Prostate gland (tissue), 2 donors: ENCODE measurements at regions not wholly inside any gene's neighbourhood (a gene's known extent, or its start where the extent isn't known, plus 50 kb on each side); places are given as distances from the start of the nearest gene placed in this dataset.

Experiments
- DNase-seq: peaks from one replicate; pipeline ENCODE4 v3.0.0-alpha.2; 2019; ENCODE audit warnings: low spot score
- H3K27ac ChIP-seq, 2 donors: fragments of 200-600 bp; sonication (generic); 2 replicates each; pipeline ENCODE4 v1.5.1; 2017 to 2019
- H3K27me3 ChIP-seq: fragments of 200-600 bp; sonication (generic); replicated peaks from 2 replicates; pipeline ENCODE4 v1.5.1; 2019; ENCODE audit not compliant: insufficient read depth
- H3K36me3 ChIP-seq, 2 donors: fragments of 200-600 bp; sonication (generic); 1 replicate in 1 of 2; 2 replicates in 1 of 2; pipeline versions ENCODE4 v1.5.1 to v1.8.1; 2017 to 2019
- H3K4me1 ChIP-seq: fragments of 200-600 bp; sonication (generic); replicated peaks from 2 replicates; pipeline ENCODE4 v1.5.1; 2019
- H3K4me3 ChIP-seq, 2 donors: fragments of 200-600 bp; sonication (generic); 2 replicates each; pipeline ENCODE4 v1.5.1; 2017 to 2019
- H3K9me3 ChIP-seq: fragments of 200-600 bp; sonication (generic); 2 replicates; pipeline ENCODE4 v1.5.1; 2017
- POLR2A ChIP-seq: fragments of 450-650 bp; IDR thresholded peaks from one replicate; pipeline ENCODE4 v1.6.1; 2016; ENCODE audit warnings: antibody characterized with exemption, mild to moderate bottlenecking
- POLR2AphosphoS5 ChIP-seq: sonication (generic); formaldehyde crosslinking; IDR thresholded peaks from one replicate; pipeline ENCODE4 v1.6.1; 2017; ENCODE audit warnings: antibody characterized with exemption
- WGBS: methylation state at CpG from one replicate; pipeline ENCODE4 v1.1.5; 2018; 5-methylcytosine and 5-hydroxymethylcytosine counted together
- intact Hi-C: fragments of 100-400 bp; cut with DNase I; formaldehyde crosslinking; loops from one replicate; pipeline ENCODE4 v1.14.2; 2022
- TF ChIP-seq, protein P1 (sequence below), 4 experiments: fragments of 200-600 bp in 2 of 4; fragments of 450-650 bp in 2 of 4; sonication (generic) in 2 of 4; IDR thresholded peaks; 1 replicate in 3 of 4; 2 replicates in 1 of 4; pipeline ENCODE4 v1.5.1; 2016 to 2019; ENCODE audit warnings: antibody characterized with exemption in 4 of 4, mild to moderate bottlenecking in 2 of 4, moderate library complexity in 2 of 4

DNA sequence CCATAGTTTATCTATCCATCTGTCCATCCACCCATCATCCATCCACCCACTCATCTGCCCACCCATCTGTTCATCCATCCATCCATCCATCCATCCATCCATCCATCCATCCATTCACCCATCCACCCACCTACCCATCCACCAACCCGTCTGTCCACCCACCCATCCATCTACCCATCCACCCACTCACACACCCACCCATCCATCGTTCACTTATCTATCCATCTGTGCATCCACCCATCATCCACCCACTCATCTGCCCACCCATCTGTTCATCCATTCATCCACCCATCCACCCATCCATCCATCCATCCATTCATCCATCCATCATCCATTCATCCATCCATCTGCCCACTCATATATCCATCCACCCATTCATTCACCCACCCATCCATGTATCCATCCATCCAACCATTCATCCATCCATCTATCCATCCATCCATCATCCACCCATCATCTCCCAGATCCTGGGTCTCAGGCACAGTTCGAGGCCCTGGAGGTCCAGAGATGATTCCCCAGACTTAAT, 88.2 kb upstream of the WNT4 start:
- H3K27ac ChIP-seq = no peak overlapping the region
- no peak for TF ChIP-seq POLR2AphosphoS5
- TF ChIP-seq, protein P1, sequence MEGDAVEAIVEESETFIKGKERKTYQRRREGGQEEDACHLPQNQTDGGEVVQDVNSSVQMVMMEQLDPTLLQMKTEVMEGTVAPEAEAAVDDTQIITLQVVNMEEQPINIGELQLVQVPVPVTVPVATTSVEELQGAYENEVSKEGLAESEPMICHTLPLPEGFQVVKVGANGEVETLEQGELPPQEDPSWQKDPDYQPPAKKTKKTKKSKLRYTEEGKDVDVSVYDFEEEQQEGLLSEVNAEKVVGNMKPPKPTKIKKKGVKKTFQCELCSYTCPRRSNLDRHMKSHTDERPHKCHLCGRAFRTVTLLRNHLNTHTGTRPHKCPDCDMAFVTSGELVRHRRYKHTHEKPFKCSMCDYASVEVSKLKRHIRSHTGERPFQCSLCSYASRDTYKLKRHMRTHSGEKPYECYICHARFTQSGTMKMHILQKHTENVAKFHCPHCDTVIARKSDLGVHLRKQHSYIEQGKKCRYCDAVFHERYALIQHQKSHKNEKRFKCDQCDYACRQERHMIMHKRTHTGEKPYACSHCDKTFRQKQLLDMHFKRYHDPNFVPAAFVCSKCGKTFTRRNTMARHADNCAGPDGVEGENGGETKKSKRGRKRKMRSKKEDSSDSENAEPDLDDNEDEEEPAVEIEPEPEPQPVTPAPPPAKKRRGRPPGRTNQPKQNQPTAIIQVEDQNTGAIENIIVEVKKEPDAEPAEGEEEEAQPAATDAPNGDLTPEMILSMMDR (IDR thresholded peaks at IDR 0.05) = no peak
- H3K27me3 ChIP-seq = no peaks in the 10 kb centered on the region
- no peaks in the 10 kb centered on the region for H3K4me1 ChIP-seq
- intact Hi-C loops = no loop called here
- H3K4me3 ChIP-seq = no peak overlapping the region
- no peaks in the 10 kb centered on the region for H3K36me3 ChIP-seq
- no peak for DNase-seq
- no peaks in the 10 kb centered on the region for H3K9me3 ChIP-seq
- WGBS = 75% methylated on average over 3 of the region's 3 CpGs

DNA sequence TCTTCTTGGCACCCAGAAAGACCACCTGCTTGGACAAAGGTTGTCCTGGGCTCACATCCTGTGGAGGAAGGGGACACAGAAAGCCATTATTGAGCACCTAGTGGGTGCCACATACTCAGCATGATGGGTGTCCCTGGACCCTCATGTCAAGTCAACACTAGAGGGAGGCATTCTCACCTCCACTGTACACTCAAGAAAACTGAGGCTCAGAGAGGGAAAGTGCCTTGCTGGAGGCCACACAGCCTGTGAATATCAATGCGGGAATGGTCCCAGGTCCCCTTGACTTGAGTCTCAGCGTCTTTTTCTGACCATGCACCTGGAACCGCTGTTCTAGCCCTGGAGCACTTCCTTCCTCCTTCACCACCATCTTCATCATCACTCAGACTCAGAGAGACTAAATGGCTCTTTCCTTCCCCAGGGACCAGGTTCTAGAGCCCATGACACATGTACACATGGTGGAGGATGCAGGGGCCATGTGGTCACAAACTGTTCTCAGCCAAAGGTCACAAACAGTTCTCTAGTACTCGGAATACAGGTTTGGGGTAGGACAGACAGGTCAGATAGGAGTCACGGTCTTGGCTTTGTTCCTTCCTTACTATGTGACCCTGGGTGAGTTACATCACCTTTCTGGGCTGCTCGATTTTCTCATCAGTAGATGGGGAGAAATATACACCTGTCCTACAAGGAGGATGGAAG, 89.2 kb upstream of the WNT4 start:
- no peaks in the 10 kb centered on the region for H3K36me3 ChIP-seq
- no peak overlapping the region for H3K4me3 ChIP-seq
- intact Hi-C loops = no loop called here
- no peaks in the 10 kb centered on the region for H3K4me1 ChIP-seq
- H3K27me3 ChIP-seq = no peaks in the 10 kb centered on the region
- TF ChIP-seq POLR2AphosphoS5 = no peak
- TF ChIP-seq, protein P1 (IDR thresholded peaks at IDR 0.05) = no peak
- TF ChIP-seq POLR2A = no peak
- no peaks in the 10 kb centered on the region for H3K9me3 ChIP-seq
- no peak for DNase-seq
- WGBS = 82% methylated on average over 6 of the region's 6 CpGs
- H3K27ac ChIP-seq = no peak overlapping the region

DNA sequence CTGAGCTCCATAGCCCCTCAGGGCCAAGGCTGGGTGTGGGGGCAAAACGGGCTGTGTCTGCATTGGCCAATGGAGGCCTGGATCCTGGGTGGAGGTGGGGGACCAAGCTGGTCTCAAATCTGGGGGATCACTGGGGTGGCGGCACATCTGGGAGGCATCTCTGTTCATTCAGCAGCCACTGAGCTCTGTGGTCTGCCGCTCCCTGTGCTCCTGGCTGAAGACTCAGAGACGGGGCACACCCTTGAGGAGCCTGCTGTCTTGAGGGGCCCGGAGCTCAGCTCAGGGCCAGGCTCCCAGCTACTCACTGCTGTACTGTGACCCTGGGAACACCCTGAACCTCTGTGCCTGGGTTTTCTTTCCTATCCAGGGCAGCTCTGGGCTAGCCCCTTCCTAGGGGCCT, 90.3 kb upstream of the WNT4 start:
- Histone ChIP-seq H3K4me1 (no peaks in the 10 kb centered on the region), H3K4me3 (no peak overlapping the region), H3K27ac (no peak overlapping the region), H3K36me3 (no peaks in the 10 kb centered on the region), H3K9me3 (no peaks in the 10 kb centered on the region), H3K27me3 (no peaks in the 10 kb centered on the region)
- TF ChIP-seq POLR2AphosphoS5 = no peak
- no peak for TF ChIP-seq POLR2A
- TF ChIP-seq, protein P1 (IDR thresholded peaks at IDR 0.05) = no peak
- intact Hi-C loops = no loop called here
- 98% methylated on average over 5 of the region's 5 CpGs for WGBS
- no peak for DNase-seq

DNA sequence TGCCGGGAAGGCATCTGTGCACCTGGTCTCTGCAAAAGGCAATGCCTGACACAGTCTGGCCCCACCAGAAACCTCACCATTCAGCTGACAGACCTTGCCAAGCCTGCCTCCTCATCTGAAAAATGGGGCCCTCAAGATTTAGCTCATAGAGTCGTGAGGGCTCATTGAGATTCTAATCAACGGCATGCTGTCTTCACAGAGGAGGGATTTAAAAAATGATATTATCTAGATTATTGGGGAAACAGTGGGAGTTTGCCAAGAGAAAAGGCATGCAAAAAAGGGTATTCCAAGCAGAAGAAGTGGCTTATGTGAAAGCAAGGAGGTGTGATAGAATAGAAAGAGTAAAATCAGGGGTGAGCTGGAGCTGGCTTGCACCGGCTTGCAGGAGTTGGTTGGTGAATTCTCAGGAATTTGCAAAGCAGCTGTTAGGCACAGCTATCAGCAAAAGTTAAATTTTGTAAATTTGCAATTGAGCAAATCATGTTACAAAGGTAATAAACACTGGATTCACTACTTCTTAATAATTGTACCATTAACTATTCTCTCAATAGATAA, 91.7 kb upstream of the WNT4 start:
- no peak overlapping the region for H3K4me3 ChIP-seq
- no peaks in the 10 kb centered on the region for H3K4me1 ChIP-seq
- WGBS = 16% methylated on average over 4 of the region's 4 CpGs
- no peak for DNase-seq
- intact Hi-C loops = no loop called here
- no peaks in the 10 kb centered on the region for H3K9me3 ChIP-seq
- no peak for TF ChIP-seq POLR2A
- TF ChIP-seq POLR2AphosphoS5 = no peak
- TF ChIP-seq, protein P1 (IDR thresholded peaks at IDR 0.05) = no peak
- H3K27me3 ChIP-seq = no peaks in the 10 kb centered on the region
- H3K27ac ChIP-seq = no peak overlapping the region
- no peaks in the 10 kb centered on the region for H3K36me3 ChIP-seq

DNA sequence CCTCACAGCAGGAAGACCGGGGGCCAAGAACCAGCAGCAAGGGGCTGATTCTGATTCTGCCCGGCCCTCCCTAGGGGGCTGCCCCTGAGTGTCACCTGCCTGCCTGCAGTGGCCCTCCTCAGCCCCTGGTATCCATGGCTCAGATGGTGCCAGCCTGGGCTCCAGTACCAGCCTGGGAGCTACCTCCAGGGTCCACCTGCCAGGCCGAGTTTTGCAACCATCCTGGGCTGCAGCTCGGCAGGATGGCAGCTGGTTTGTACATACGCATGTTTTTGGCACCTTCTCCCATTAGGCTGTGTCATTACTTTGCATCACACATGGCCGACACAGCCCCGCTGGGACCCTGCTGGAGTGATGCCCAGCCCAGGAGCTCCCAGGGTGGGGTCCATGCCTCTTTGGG, 93.3 kb upstream of the WNT4 start:
- H3K4me1 ChIP-seq = no peaks in the 10 kb centered on the region
- H3K27ac ChIP-seq = no peak overlapping the region
- H3K36me3 ChIP-seq = no peaks in the 10 kb centered on the region
- WGBS = 41% methylated on average over 7 of the region's 7 CpGs
- DNase-seq = no peak
- no peaks in the 10 kb centered on the region for H3K9me3 ChIP-seq
- no peaks in the 10 kb centered on the region for H3K27me3 ChIP-seq
- intact Hi-C loops = no loop called here
- TF ChIP-seq POLR2A (no peak), POLR2AphosphoS5 (no peak)
- TF ChIP-seq, protein P1 (IDR thresholded peaks at IDR 0.05) = no peak
- no peak overlapping the region for H3K4me3 ChIP-seq
